K562 (cell line): ENCODE measurements at regions not wholly inside any gene's neighbourhood (a gene's known extent, or its start where the extent isn't known, plus 50 kb on each side); places are given as distances from the start of the nearest gene placed in this dataset.

Experiments used
- CCNT2 ChIP-seq: IDR thresholded peaks from 2 replicates; pipeline ENCODE4 v1.6.1; 2011; ENCODE audit warnings: borderline replicate concordance, low read depth, mild to moderate bottlenecking, moderate library complexity, mixed read lengths, low read length; ENCODE audit not compliant: insufficient read length; ENCODE audit errors: extremely low read depth
- ETV1 ChIP-seq: fragments of 450-650 bp; conservative IDR thresholded peaks from 2 replicates; pipeline ENCODE4 v1.6.1; 2016; ENCODE audit warnings: missing genetic modification characterization, control low read depth, low read depth, missing compliant biosample characterization
- MIER1 ChIP-seq: fragments of 450-650 bp; IDR thresholded peaks from 2 replicates; pipeline ENCODE4 v1.6.1; 2016; ENCODE audit warnings: antibody characterized with exemption, mild to moderate bottlenecking, low read depth
- PRMT5 ChIP-seq: sonication (generic); formaldehyde crosslinking; IDR thresholded peaks from 2 replicates; pipeline ENCODE4 v1.5.0; 2020; ENCODE audit warnings: missing genetic modification reagents
- SAFB ChIP-seq: fragments of 200-400 bp; formaldehyde crosslinking; IDR thresholded peaks from 2 replicates; pipeline ENCODE4 v1.6.1; 2017; ENCODE audit warnings: low read depth, low read length, borderline replicate concordance
- SOX6 ChIP-seq: fragments of 450-650 bp; IDR thresholded peaks from 2 replicates; pipeline ENCODE4 v1.6.1; 2014; ENCODE audit warnings: mild to moderate bottlenecking
- STAT5A ChIP-seq: IDR thresholded peaks from 2 replicates; pipeline ENCODE4 v1.6.1; 2012; ENCODE audit warnings: low read length, inconsistent platforms, borderline replicate concordance
- ZBTB11 ChIP-seq, 3 experiments: fragments of 200-800 bp in 1 of 3; fragments of 250-450 bp in 1 of 3; fragments of 450-650 bp in 1 of 3; sonication (Bioruptor Pico) in 1 of 3; sonication (Bioruptor generic) in 1 of 3; formaldehyde crosslinking in 1 of 3; IDR thresholded peaks; 2 replicates each; pipeline versions ENCODE4 v1.6.1 to v1.8.0; 2016 to 2022; ENCODE audit warnings: mild to moderate bottlenecking in 2 of 3, missing genetic modification characterization in 2 of 3, missing compliant biosample characterization in 1 of 3, moderate library complexity in 1 of 3
- ZFP91 ChIP-seq: sonication (generic); formaldehyde crosslinking; IDR thresholded peaks from 2 replicates; pipeline ENCODE4 v1.8.0; 2022; ENCODE audit warnings: mild to moderate bottlenecking, missing genetic modification reagents
- ZNF639 ChIP-seq, 2 experiments: fragments of 200-800 bp in 1 of 2; sonication (Bioruptor generic) in 1 of 2; sonication (generic) in 1 of 2; formaldehyde crosslinking in 1 of 2; IDR thresholded peaks in 1 of 2; conservative IDR thresholded peaks in 1 of 2; 2 replicates each; pipeline versions ENCODE4 v1.5.0 to v1.6.1; 2016 to 2020; ENCODE audit warnings: missing compliant biosample characterization in 1 of 2, missing genetic modification characterization in 1 of 2, missing genetic modification reagents in 1 of 2

GRCh38 chr20:57049296-57049695 is 217.1 kb downstream of the BMP7 start (continued):
- no peak for TF ChIP-seq ZBTB11 (CRISPR knock-in tag; IDR thresholded peaks at IDR 0.05)
- no peak for TF ChIP-seq PRMT5 (CRISPR knock-in tag)
- no peak for TF ChIP-seq ZFP91 (CRISPR knock-in tag)
- TF ChIP-seq MIER1: no peak
- TF ChIP-seq ZNF639 (CRISPR knock-in tag; conservative IDR thresholded peaks at IDR 0.05 in 1 of 2, IDR thresholded peaks at IDR 0.05 in 1 of 2): no peak
- TF ChIP-seq ETV1 (tag): no peak
- TF ChIP-seq STAT5A: no peak
- TF ChIP-seq SOX6: no peak
- no peak for TF ChIP-seq CCNT2
- no peak for TF ChIP-seq SAFB
